Naive thymus-derived CD4-positive, alpha-beta T cell (primary cell): ENCODE measurements at regions not wholly inside any gene's neighbourhood (a gene's known extent, or its start where the extent isn't known, plus 50 kb on each side); places are given as distances from the start of the nearest gene placed in this dataset.
"Not testable (repeated sequence)": the region's sequence is repeated elsewhere in the genome, so short reads cannot be mapped to it uniquely, and the experiment has no call there.

Experiments used
- ATAC-seq: fragments of 150-1000 bp; cut with Tn5 transposase; 2 replicates; pipeline ENCODE4 v1.10.0; 2021; ENCODE audit warnings: mild to moderate bottlenecking, moderate library complexity
- CTCF ChIA-PET: fragments of 350-600 bp; sonication (Branson Sonifier 250); formaldehyde crosslinking; loops from one replicate; lab custom pipeline; 2021; ENCODE audit warnings: antibody characterized with exemption; lab: Charles Lee
- POLR2A ChIA-PET: fragments of 350-600 bp; sonication (Branson Sonifier 250); formaldehyde crosslinking; loops from one replicate; lab custom pipeline; 2021; ENCODE audit warnings: antibody characterized with exemption, inconsistent platforms; lab: Charles Lee
- DNase-seq, 9 donors: peaks; one replicate each; pipeline versions ENCODE4 v3.0.0 to v3.0.0-alpha.2; 2020 to 2022; ENCODE audit warnings: mixed read lengths in 1 of 9
- H3K27ac ChIP-seq: one replicate; pipeline ENCODE4 v1.7.0; 2013; ENCODE audit warnings: mild to moderate bottlenecking, low read depth, low read length, moderate library complexity
- H3K27me3 ChIP-seq, 2 donors: one replicate each; pipeline ENCODE4 v1.7.0; 2013; ENCODE audit warnings: low read length in 2 of 2, mild to moderate bottlenecking in 2 of 2, moderate library complexity in 2 of 2; ENCODE audit not compliant: control insufficient read depth in 2 of 2, insufficient read depth in 2 of 2
- H3K36me3 ChIP-seq, 3 experiments: 1 replicate in 2 of 3; 2 replicates in 1 of 3; pipeline ENCODE4 v1.7.0; 2013; ENCODE audit warnings: low read length in 3 of 3, mild to moderate bottlenecking in 3 of 3, moderate library complexity in 1 of 3; ENCODE audit not compliant: insufficient read depth in 3 of 3, control insufficient read depth in 2 of 3
- H3K4me1 ChIP-seq, 2 donors: one replicate each; pipeline ENCODE4 v1.7.0; 2013; ENCODE audit warnings: low read length in 2 of 2, mild to moderate bottlenecking in 2 of 2, moderate library complexity in 1 of 2; ENCODE audit not compliant: control insufficient read depth in 2 of 2, insufficient read depth in 2 of 2
- H3K4me3 ChIP-seq: 2 replicates; pipeline ENCODE4 v1.7.0; 2013; ENCODE audit warnings: mild to moderate bottlenecking, low read length
- H3K9me3 ChIP-seq, 3 experiments: 1 replicate in 2 of 3; 2 replicates in 1 of 3; pipeline ENCODE4 v1.7.0; 2013; ENCODE audit warnings: low read length in 3 of 3; ENCODE audit not compliant: control insufficient read depth in 2 of 3
- H3K27ac Mint-ChIP-seq, 9 donors: one replicate each; pipeline ENCODE4 v1.8.0; 2020 to 2022; ENCODE audit warnings: mixed read lengths in 9 of 9, mild to moderate bottlenecking in 8 of 9, moderate library complexity in 5 of 9, inconsistent platforms in 2 of 9
- H3K27me3 Mint-ChIP-seq, 5 donors: one replicate each; pipeline ENCODE4 v1.8.0; 2021 to 2022; ENCODE audit warnings: mixed read lengths in 5 of 5, mild to moderate bottlenecking in 1 of 5
- H3K36me3 Mint-ChIP-seq, 5 donors: one replicate each; pipeline ENCODE4 v1.8.0; 2020 to 2022; ENCODE audit warnings: mixed read lengths in 5 of 5, mild to moderate bottlenecking in 3 of 5, inconsistent platforms in 1 of 5
- H3K4me1 Mint-ChIP-seq, 7 donors: one replicate each; pipeline ENCODE4 v1.8.0; 2020 to 2022; ENCODE audit warnings: mixed read lengths in 7 of 7, mild to moderate bottlenecking in 3 of 7, inconsistent platforms in 1 of 7
- H3K4me3 Mint-ChIP-seq, 10 donors: one replicate each; pipeline ENCODE4 v1.8.0; 2020 to 2022; ENCODE audit warnings: mild to moderate bottlenecking in 10 of 10, mixed read lengths in 10 of 10, moderate library complexity in 6 of 10, inconsistent platforms in 2 of 10
- H3K9me3 Mint-ChIP-seq, 11 donors: one replicate each; pipeline ENCODE4 v1.8.0; 2020 to 2022; ENCODE audit warnings: mixed read lengths in 11 of 11, mild to moderate bottlenecking in 4 of 11, inconsistent platforms in 1 of 11, moderate library complexity in 1 of 11
- intact Hi-C, 2 donors: fragments of 100-400 bp; cut with micrococcal nuclease; formaldehyde crosslinking; loops; one replicate each; pipeline ENCODE4 v1.15.1; 2023

DNA sequence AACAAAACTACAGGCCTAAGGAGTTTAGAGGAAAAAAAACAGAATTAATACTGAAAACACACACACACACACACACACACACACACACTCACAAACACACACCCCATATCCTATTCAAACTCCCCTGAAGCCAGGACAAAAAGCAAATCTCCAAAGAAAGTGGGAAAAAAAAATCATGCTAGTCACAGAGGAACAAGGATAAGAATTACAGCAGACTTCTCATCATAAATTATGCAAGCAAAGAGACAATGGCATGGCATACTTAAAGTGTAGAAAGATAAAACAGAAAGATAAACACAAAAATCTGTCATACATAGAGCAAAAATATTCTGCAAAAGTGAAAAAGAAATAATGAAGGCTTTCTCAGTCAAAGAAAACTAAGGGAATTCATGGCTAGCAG lies 63.9 kb upstream of the CDC14C start:
- H3K9me3 ChIP-seq, H3K27ac Mint-ChIP-seq, POLR2A ChIA-PET, H3K36me3 Mint-ChIP-seq, H3K4me1 ChIP-seq, H3K27me3 Mint-ChIP-seq, H3K27ac ChIP-seq, DNase-seq, intact Hi-C loops, H3K27me3 ChIP-seq, CTCF ChIA-PET, H3K36me3 ChIP-seq, H3K4me3 ChIP-seq, ATAC-seq, H3K4me3 Mint-ChIP-seq, H3K4me1 Mint-ChIP-seq: not testable (repeated sequence)
- H3K9me3 Mint-ChIP-seq: peaks cover 3 to 23% (median 12%) of the 10 kb centered on the region in 11 donors

GRCh38 chr7:48868916-48869315 lies 55.4 kb upstream of the CDC14C start:
- Histone ChIP-seq H3K4me3 (no peak overlapping the region), H3K36me3 (no peaks in the 10 kb centered on the region), H3K27me3 (no peaks in the 10 kb centered on the region), H3K27ac (no peak overlapping the region), H3K4me1 (no peaks in the 10 kb centered on the region), H3K9me3 (no peaks in the 10 kb centered on the region)
- no peaks in the 10 kb centered on the region for H3K36me3 Mint-ChIP-seq
- ChIA-PET POLR2A (no interaction called here), CTCF (no interaction called here)
- peaks cover 0 to 9% (median 0%) of the 10 kb centered on the region in 11 donors for H3K9me3 Mint-ChIP-seq
- ATAC-seq: no peak
- no peak overlapping the region for H3K27ac Mint-ChIP-seq
- intact Hi-C loops: no loop called here
- H3K4me1 Mint-ChIP-seq: no peaks in the 10 kb centered on the region
- H3K27me3 Mint-ChIP-seq: no peaks in the 10 kb centered on the region
- no peak for DNase-seq
- H3K4me3 Mint-ChIP-seq: no peak overlapping the region

- intact Hi-C loops: loop anchor here in 1 of 2 donors (10.0 kb wide), 1 partner anchor 928 kb away; the partner anchor contains the start of gene PKD1L1
- CTCF ChIA-PET: no interaction called here
Measured at GRCh38 chr7:48872548-48872947, 51.8 kb upstream of the CDC14C start.

More at GRCh38 chr7:48872548-48872947, 51.8 kb upstream of the CDC14C start:
- Histone ChIP-seq H3K4me3 (no peak overlapping the region), H3K4me1 (no peaks in the 10 kb centered on the region), H3K27ac (no peak overlapping the region), H3K9me3 (no peaks in the 10 kb centered on the region), H3K27me3 (no peaks in the 10 kb centered on the region), H3K36me3 (no peaks in the 10 kb centered on the region)
- Mint-ChIP-seq H3K4me1 (no peaks in the 10 kb centered on the region), H3K27me3 (no peaks in the 10 kb centered on the region), H3K4me3 (no peak overlapping the region), H3K9me3 (peaks cover 0 to 4% (median 0%) of the 10 kb centered on the region in 11 donors), H3K27ac (no peak overlapping the region), H3K36me3 (no peaks in the 10 kb centered on the region)
- ATAC-seq (no peak), DNase-seq (no peak)
- POLR2A ChIA-PET: no interaction called here
